IPS-NIHi7 (cell line): ENCODE measurements at regions not wholly inside any gene's neighbourhood (a gene's known extent, or its start where the extent isn't known, plus 50 kb on each side); places are given as distances from the start of the nearest gene placed in this dataset.

Experiments used
- DNase-seq: peaks from one replicate; pipeline ENCODE4 v3.0.0; 2012; ENCODE audit warnings: mixed read lengths; ENCODE audit errors: extremely low spot score

- no peak for DNase-seq
These were observed 109.5 kb upstream of the SHH start for GRCh38 chr7:155921804-155922066.

DNA sequence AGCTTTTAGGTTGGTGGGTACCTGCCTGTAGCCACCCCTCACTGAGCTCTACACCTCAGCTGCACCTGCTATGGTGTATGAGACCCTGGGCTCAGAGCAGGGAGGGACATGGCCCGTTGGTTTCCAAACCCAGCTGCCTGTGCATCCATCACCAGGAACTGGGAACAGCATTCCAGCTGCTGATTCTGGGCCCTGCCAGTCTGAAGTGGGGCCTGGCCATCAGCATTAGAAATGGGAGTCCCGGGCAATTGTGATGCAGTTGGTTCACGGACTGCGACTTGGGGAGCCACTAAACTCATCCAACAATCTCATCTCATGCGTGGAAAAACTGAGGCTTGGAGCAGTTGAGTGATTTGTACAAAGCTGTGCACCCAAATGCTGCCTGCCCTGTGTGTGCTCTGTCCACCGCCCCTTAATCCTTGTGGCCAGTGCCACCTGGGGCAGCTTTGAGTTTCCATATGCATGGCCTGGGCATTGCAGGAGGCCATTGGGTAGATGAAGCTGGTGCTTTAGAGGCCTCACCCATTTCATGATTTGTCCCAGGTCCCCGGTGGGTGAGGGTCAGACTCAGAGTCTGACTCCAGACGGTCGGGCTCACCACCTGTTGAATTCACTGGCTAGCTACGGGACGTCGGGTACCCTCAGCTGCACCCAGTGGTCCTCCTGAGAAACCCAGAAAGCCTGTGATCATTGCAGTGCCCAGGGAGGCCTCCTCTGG is 109.0 kb upstream of the SHH start:
- no peak for DNase-seq

DNA sequence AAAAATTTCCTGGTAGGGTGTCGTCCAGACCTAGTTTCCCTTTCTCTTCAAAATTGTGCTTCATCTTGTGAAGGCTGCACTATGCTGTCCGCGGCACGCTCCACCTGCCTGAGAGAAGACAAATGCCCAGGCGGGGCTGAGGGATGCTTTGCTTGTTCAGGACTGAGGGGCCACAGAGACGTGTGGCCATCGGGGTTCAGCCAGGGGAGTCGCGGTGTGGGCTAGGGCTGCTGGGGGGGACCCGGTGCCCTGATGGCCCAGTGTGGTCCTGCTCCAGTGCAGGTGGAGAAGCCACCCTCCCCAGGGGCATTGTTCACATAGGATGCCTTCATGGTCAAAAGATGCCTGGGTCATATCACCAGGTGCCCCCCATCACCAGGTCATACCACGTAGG is 107.8 kb upstream of the SHH start:
- DNase-seq: no peak

DNA sequence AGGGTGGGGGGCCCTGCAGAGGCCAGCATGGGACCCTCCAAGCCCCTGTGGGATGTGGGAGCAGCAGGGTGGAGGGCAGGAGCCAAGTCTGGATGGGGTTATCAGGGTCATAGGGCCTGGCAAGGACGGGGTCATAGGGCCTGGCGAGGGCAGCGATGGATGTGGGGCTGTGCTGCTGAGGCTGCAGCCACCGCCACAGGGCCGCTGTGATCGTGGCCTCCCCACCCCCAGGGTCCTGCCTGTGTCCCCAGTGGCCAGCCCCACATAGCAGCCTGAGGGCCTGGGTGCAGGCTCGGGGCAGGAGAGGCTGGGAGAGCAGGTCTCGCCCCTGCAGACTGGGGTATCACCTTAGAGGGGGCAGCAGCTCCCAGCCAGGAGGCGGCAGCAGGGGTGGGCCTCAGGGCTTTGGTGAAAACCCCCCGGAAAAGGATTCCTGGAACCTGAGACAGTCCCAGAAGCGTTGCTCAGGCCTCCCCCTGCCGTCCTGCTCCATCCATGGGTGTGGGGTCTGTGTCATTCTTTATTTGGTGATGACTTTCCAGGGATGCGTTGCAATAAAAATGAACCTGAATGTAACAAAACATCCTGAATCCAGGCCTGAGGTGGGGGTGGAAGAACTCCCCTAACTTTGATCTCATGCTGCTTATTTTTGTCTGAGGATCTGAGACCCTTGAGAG is 107.3 kb upstream of the SHH start:
- DNase-seq: no peak

DNA sequence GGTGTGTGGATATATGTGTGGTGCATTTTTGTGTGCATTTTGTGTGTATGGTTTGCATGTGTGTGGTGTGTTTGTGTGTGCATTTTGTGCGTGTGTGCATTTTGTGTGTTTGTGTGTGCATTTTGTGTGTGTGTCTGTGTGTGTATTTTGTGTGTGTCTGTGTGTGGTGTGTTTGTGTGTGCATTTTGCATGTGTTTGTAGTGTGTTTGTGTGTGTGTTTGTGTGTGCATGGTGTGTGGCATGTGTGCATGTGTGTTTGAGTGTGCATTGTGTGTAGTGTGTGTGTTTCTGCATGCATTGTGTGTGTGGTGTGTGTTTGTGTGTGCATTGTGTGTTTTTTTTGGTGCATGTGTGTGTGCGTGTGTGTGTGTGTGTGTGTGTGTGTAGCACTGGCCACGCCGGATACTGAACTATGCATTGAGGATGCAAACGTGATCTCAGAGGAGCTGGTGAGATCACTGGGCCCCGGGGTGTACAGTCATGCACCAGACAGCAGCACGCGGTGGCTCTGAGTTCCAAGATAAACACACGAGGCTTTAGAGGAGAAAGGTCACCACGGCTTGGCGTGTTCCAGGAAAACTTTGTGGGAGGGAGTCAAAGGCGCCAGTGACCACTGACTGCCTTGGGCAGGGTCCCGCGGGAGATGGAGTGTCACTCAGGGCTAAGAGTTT is 106.6 kb upstream of the SHH start:
- DNase-seq: no peak

GRCh38 chr7:155917836-155918430 is 105.7 kb upstream of the SHH start:
- no peak for DNase-seq

- DNase-seq: no peak
These were observed 104.8 kb upstream of the SHH start for GRCh38 chr7:155916926-155917655.

DNA sequence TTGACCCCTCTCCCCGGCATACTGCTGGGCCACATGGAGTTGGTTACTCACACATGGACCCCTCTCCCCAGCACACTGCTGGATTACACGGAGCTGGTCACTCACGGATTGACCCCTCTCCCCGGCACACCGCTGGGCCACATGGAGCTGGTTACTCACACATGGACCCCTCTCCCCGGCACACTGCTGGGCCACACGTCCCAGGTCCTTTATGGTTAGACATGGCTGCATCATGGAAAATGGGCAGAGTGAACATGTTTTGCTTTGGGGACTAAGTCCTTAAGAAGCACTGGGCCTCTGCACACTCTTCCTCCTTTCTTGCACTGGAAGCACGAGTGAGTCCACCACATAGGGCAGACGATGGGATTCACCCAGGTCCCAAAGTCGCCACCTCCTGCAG is 102.1 kb upstream of the SHH start:
- DNase-seq: no peak

DNA sequence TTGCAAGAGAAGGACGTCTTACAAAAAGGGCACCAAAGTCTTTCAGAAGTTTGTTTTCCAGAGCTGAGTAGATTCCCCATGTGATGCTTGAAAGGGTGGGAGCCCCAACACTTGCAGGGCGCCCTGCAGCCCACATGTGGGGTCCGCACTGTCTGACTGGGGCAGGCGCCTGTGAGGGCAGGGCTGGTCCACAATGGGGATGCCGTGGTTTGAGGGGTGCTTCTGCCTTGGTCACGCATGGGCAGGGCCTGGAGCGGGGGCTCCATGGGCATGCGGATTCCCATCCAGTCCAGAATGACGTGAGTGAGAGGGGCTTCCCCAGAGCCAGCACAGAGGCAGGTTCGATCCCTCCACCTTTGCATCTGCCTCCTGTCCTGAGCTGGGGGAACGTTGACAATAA is 101.5 kb upstream of the SHH start:
- no peak for DNase-seq

DNA sequence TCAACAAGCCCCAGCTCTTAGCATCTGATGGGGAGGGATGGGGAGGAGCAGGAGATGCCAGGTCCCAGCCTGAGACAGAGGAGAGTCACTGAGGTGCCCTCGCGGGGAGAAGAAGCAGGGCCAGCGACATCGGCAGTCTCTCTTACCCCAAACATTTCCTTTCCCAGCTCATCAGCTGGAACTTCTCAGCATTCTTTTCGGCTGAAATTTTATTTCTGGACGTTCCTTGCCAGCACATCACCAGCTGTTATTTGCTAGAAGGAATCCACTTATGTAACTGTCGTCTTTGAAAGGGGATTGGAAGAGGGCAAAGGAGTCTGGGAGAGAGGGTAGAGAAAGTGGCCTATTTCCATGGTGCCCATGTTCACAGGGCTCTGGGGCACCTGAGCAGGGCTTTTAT is 101.0 kb upstream of the SHH start:
- no peak for DNase-seq

DNA sequence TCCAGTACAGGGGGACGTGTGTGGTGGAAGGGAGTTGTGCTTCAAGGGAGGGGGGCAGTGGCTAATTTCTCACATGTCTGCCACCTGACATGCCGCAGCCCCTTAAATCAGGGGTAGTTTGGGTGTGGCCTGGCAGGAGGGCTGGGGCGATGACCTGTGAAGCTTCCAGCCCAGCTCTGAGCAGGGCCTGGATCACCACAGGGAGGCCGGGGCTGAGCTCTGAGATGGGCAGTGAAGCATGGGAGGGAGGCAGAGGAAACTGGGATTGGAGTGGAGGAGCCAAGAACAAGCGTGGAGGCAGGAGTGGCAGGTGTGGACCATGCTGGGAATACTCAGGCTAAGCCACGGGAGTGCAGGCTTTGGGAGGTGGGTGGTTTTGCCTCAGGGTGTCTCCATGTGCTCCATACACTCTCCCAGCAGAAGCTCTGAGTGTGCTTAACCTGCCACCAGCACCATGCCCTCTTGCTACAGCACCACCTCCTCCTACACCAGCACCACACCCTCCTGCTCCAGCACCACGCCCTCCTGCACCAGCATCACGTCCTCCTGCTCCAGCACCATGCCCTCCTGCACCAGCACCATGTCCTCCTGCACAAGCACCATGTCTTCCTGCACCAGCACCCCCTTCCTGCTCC is 99.3 kb upstream of the SHH start:
- no peak for DNase-seq

GRCh38 chr7:155908385-155908784 is 96.1 kb upstream of the SHH start:
- DNase-seq: no peak

GRCh38 chr7:155907450-155908200 is 95.4 kb upstream of the SHH start:
- no peak for DNase-seq

- no peak for DNase-seq
These were observed 88.9 kb upstream of the SHH start for GRCh38 chr7:155901176-155901575.

- no peak for DNase-seq
These were observed 87.3 kb upstream of the SHH start for GRCh38 chr7:155899596-155899995.

DNA sequence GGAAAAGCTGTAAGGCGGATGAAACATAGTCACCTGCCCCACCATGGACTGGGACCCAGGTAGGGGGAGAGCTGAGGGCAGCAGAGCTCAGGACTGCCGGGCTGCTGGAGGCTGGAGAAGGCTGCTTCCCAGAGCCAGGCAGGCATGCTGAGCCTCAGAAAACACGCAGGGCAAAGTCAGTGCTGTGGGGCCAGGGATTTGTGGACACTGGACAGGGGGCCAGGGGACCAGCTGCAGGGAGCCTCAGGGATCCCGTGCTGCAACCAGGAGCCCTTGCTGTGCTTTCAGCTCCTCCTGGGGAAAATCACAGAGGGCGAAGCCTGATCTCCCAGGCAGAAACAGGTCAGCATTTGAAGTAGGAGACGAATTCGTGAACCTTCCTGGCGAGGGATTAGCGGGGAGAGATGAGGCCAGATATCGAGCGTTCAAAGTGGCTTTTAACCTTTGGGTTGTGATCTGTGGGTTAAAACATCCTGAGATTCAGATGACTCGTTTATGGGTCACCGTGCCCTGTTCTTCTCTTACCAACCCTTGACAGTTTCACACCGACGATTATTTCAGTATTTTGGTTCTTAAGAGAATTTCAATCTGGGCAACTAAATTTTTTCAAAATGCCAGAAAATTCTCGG is 85.6 kb upstream of the SHH start:
- DNase-seq: no peak

- DNase-seq: no peak
These were observed 84.4 kb upstream of the SHH start for GRCh38 chr7:155896531-155897263.

DNA sequence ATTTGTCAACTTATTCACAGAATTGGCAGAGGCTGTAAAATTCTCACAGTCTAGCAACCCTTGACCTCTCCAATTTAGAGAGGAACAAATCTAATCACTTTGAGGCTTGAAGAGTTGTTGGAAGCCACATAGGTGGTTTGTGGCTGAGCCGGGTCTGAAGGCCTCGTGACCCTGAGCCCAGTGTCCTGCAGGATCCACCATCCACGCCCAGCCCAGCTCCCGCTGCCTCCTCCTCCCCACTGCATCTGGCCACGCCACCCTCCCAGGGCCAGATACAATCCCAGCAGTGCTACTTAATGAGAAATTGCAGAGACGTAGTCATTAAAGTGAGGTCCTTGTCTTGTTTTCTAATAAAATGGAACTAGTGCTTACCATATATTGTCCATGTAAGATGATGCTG is 81.4 kb upstream of the SHH start:
- no peak for DNase-seq

GRCh38 chr7:155893176-155893575 is 80.9 kb upstream of the SHH start:
- no peak for DNase-seq
